GM12891 (cell line): ENCODE measurements at regions not wholly inside any gene's neighbourhood (a gene's known extent, or its start where the extent isn't known, plus 50 kb on each side); places are given as distances from the start of the nearest gene placed in this dataset.

ENCODE experiments used
- DNase-seq: peaks from one replicate; pipeline ENCODE4 v3.0.0; 2011; ENCODE audit warnings: low spot score; ENCODE audit not compliant: insufficient read length
- FAIRE-seq: peaks from 2 replicates; lab custom pipeline; 2011; peaks lifted over from hg19 to GRCh38; lab: Jason Lieb, UNC
- PAX5 ChIP-seq: IDR thresholded peaks from 2 replicates; pipeline ENCODE4 v1.6.1; 2011; ENCODE audit warnings: low read length, moderate library complexity, mild to moderate bottlenecking; ENCODE audit not compliant: insufficient read depth, severe bottlenecking
- POLR2A ChIP-seq: IDR thresholded peaks from 2 replicates; pipeline ENCODE4 v1.6.1; 2011; ENCODE audit warnings: low read depth, low read length, control low read depth
- POLR2AphosphoS5 ChIP-seq: IDR thresholded peaks from 2 replicates; pipeline ENCODE4 v1.6.1; 2011; ENCODE audit warnings: low read depth, low read length, control low read depth
- POU2F2 ChIP-seq: IDR thresholded peaks from 2 replicates; pipeline ENCODE4 v1.6.1; 2011; ENCODE audit warnings: low read depth, mild to moderate bottlenecking, control low read depth, low read length, moderate library complexity
- SPI1 ChIP-seq: IDR thresholded peaks from 2 replicates; pipeline ENCODE4 v1.6.1; 2011; ENCODE audit warnings: low read depth, low read length, control low read depth
- TAF1 ChIP-seq: IDR thresholded peaks from 2 replicates; pipeline ENCODE4 v1.6.1; 2011; ENCODE audit warnings: low read depth, low read length, control low read depth

DNA sequence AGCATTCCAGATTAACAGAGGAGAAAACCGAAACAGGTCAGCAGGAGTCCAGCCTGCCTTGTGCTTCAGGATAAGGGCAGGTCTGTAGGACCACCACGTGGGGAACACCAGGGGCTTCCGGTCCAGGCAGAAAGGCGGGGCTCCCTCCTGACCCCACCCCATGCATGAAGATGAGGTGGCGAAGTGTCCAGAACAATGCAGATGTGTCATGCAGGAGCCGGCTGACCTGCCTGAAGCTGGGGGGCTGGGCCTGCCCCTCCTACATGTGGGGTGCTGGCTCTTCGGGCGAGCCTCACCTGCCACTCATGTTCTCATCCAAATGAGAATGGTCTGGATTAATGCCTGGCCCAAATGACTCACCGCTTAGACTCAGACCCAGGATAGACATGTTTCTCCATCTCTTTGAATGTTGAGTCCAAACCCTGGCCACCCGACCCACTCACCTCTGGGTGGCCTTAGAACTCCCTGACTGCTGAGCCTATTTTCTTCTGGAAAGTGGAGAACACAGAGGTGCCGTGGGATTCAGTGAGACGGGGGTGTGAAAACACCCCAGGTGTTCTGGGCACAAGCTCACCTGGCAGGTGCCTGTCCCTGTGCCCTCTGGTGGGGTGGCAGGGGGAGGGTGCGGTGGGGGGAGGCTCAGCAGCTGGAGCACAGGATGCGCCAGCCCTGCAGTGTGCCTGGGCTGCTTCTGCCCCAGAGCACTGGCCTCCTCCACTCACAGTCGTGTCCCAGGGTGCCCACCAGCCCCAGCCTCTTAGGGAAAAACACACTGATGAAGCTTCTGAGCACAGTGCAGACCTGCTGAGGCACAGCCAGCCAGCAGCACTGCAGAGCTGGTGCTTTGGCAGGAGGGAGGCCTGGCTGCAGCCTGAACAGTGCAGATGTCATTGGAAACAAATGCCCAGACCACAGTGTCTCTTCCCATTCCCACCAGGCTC, 55.2 kb upstream of the GDF10 start:
- no peak for FAIRE-seq
- no peak for TF ChIP-seq PAX5
- no peak for TF ChIP-seq SPI1
- TF ChIP-seq POU2F2: no peak
- TF ChIP-seq TAF1: no peak
- no peak for TF ChIP-seq POLR2A
- TF ChIP-seq POLR2AphosphoS5: no peak
- no peak for DNase-seq

DNA sequence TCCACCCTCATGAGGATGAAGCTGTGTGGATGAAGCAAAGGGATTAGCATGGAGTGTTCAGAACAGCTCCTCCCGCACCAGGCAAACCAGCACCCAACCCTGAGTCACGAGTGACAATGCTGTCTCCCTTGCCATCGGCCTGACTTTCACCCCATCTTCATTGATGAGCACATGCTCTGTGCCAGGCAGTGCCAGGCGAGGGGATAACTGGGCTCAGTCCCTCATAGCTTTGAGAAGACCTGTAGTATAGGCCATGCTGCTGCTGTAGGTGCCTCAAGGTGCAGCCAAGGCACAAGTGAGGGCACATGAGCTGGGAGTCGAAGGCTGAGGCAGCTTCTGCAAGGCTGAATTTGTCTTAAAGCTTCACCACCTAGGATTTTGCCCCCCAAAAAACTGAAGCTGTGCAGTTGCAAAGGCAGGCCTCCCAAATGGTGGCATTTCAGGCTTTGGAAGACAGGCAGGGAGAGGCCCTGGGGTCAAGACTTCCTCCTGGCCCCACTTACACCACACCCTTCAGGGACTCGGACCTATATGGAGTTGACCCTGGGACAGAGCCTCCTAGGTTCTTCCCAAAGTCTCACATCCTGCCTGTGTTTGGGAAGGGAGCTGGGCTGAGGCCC, 54.2 kb upstream of the GDF10 start:
- TF ChIP-seq POLR2AphosphoS5 (no peak), POLR2A (no peak), TAF1 (no peak), PAX5 (no peak), SPI1 (no peak), POU2F2 (no peak)
- FAIRE-seq: no peak
- DNase-seq: no peak

DNA sequence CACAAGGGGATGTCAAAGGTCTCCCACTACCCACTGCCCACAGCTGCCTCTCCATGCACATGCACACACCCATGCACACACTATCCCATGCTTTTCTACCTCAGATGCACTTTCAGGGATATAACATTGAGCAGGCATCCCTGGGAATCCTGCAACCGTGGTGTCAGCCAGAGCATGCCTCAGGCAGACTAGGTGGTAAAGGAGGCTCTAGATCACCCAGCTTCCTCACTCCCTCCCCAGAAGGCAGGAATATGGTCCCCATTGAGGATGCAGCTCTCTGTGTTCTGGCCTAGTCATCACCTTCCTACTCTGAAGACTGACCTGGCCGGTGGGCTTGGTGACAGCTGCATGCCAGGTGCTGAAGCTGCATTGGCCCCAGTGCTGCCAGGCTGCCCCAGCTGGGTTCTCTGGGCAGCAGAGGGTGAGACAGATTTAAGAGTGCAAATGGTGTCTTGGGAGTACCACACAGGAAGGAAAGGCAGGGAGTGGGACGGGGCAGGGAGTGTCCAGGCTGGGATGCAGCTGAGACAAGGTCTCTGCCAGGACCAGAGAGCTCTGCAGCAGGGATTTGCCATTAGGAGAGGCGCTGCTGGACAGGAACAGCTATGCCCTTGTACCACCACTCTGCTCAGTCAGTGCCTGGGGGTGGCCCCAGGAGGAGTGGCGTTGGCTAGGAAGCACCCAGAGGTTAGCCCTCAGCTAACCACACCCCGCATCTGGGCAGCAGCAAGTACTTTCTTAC, 53.4 kb upstream of the GDF10 start:
- DNase-seq (no peak), FAIRE-seq (no peak)
- TF ChIP-seq POLR2A (no peak), TAF1 (no peak), POU2F2 (no peak), PAX5 (no peak), SPI1 (no peak)

DNA sequence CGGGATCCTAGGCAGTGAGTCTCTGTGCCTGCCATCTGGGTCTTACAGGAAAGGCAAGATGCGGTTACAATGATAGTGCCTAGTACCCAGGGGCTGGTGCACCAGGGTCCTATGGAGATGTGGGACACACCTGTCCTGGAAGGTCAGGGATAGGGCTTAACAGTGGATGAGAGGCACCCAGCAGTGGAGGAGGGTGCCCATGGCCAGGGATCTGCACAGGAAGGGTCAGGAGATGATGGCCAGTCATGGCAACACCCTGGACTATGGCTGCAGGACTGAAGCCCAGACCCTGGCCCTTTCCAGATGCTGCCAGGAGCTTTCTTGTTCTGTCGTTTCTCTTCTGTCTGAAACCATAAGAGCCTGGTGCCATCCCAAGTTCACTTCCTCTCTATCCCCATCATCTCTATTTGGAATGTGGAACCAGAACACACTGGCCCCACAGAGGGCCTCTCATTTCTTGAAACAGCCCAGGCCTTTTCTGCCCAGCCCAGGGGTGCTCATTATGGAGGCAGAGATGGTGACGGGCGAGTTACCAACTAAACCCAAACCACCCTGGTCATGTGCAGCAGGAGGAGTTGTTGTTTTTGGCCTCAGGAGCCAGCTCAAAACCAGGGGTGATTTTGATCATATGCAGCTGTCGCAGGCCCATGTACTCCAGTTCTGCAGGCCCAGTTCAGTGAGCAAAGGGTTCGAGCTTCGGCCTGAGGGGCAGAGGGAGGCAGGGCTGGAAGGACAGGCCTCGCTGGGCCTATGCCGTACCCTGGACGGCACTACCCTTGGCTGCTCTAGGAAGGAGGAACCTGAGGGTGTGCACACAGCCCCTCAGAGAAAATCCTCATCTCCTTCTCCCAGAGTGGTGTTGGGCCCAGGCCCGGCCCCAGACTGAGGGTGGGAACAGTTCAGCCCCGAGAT, 52.6 kb upstream of the GDF10 start:
- no peak for DNase-seq
- no peak for FAIRE-seq
- no peak for TF ChIP-seq POLR2A
- no peak for TF ChIP-seq TAF1
- no peak for TF ChIP-seq SPI1
- no peak for TF ChIP-seq POU2F2
- no peak for TF ChIP-seq POLR2AphosphoS5
- TF ChIP-seq PAX5: no peak

DNA sequence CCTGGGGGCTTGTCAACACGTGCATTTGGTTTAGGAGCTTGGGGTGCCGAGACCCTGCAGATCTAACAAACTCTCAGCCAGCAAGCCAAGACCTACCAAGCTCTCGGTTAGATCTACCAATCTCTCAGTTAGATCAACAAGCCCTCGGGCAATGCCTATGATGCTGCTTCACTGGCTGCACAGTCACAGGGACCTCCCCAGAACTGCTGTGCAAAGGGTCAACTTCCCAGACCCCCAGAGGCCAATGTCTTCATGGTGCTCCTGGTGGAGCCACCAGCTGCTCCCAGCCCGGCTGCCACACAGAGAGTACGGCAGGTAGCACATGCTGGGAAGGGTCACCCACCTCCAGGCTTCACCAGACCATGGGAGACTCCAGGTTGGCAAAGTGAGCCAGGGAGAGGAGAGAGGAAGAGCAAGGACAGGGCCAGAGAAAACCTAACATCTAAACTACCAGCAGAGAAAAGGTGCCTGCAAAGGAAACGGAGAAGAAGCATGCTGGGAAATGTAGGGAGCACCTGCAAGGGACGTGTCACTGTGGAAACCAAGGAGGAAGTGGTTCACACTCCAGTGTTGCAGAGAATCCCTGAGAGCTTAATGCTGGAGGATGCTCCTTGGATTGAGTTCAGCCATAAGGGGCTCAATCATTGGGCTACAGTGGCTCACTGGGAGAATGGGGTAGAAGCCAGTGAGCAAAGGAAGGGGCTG, 51.5 kb upstream of the GDF10 start:
- no peak for FAIRE-seq
- DNase-seq: no peak
- TF ChIP-seq PAX5 (no peak), POLR2AphosphoS5 (no peak), SPI1 (no peak), POLR2A (no peak), TAF1 (no peak), POU2F2 (no peak)

DNA sequence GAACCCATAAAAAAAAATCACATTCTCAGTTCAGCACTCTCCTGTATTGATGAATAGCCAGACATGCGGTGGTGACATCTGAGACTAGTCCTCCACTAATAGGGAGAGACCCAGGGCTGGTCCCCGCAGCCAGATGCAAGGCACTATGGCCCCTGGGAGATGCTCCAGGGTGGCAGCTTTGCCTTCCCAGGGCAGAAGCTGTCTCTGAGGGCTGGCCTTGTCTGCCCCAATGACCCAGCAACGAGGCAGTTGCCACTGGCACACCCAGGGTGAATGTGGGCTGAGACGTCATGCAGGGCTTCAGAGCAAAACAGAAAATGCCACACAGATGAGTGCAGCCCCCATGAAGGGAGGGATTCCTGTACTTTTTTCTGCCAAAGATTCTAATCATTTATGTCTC, 50.1 kb upstream of the GDF10 start:
- DNase-seq (no peak), FAIRE-seq (no peak)
- TF ChIP-seq POU2F2: no peak
- TF ChIP-seq POLR2AphosphoS5: no peak
- TF ChIP-seq SPI1: no peak
- TF ChIP-seq PAX5: no peak
- TF ChIP-seq POLR2A: no peak
- no peak for TF ChIP-seq TAF1
